A172 (cell line): ENCODE measurements at regions not wholly inside any gene's neighbourhood (a gene's known extent, or its start where the extent isn't known, plus 50 kb on each side); places are given as distances from the start of the nearest gene placed in this dataset.
"Not testable (repeated sequence)": the region's sequence is repeated elsewhere in the genome, so short reads cannot be mapped to it uniquely, and the experiment has no call there.

Experiments
- DNase-seq: peaks from one replicate; pipeline ENCODE4 v3.0.0-alpha.2; 2015; ENCODE audit warnings: low spot score

DNA sequence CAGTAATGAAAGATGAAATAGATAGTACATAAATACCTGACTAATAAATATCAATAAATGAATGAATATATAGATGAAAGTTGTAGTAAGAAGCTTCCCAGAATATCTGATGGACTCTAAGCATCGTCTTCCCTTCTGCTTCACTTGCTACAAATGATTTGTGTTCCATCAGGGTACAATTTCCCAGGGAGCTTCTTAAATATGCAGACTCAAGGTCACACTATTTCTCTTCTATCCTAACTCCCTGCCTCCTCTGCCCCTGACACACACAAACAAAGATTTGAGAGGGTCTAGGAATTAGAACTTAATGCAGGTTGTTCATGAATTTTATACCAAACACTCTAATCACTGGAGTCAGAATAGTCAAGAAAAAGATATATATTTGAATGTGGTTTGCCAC lies 415.9 kb upstream of the TMPRSS15 start:
- DNase-seq, result no peak

DNA sequence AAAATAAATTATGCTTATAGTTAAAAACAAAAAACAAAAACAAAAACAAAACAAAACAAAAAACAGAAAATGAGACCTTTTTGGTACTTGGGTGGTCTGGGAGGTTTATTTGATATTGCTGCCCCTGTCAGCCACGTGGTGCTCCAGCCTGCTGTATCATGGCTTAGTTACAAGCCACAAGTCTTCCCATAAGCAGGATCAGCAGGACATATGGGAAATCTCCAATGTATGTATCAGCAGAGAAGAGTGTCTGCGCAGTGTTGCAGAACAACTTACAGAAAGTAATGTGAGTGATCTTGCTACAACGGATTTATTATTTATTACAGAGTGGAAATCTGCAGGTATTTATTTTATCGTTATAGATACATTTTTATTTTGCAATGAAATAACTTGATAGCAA lies 423.0 kb upstream of the TMPRSS15 start:
- no peak for DNase-seq

DNA sequence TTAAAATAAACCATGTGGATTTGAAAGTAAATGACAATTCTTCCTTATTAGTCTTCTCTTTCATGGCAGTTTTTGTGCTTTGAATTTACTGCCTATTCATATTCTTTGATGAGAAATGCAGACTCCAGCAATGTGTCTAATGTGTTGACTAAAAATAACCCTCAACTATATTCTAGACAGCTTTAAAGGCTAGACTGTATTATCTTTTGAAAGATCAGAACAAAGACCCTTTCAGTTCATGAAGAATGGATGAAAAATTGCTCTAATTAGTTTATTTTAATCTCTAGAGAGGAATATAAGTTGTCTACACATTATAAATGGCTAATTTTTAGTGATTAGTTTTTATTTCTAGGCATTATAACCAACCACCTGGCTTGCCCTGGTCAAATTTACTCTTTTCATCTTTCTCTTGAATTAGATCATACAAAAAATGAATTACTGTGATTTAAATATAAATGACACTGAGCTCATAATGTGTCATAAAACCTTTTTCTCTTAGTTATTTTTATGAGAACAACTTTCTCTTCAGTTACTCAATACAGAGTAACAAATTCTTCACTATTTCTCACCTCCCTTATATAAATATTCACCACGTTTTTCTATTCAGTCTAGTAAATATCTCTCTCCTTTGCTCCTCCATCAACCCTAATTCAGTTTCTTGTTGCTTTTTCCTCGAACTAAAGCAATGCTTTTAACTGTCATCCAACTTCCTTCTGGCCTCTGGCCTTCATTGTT lies 428.5 kb upstream of the TMPRSS15 start:
- no peak for DNase-seq

DNA sequence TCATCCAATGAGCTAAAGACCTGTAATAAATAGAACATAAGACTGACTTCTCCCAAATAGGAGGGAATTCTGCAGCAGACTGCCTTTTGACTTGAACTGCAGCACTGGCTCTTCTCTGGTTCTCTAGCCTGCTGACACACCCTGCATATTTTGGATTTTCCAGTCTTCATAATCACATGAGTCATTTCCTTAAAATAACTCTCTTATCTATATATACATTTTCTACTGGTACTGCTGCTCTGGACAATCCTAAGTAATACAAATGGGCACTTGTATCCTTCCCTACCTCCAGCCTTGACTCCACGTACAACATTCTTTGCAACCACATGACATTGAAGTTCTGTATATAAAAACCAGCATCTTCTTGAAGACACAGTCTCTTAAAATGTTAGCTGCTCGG lies 429.4 kb upstream of the TMPRSS15 start:
- DNase-seq, result peak; percentile 96

DNA sequence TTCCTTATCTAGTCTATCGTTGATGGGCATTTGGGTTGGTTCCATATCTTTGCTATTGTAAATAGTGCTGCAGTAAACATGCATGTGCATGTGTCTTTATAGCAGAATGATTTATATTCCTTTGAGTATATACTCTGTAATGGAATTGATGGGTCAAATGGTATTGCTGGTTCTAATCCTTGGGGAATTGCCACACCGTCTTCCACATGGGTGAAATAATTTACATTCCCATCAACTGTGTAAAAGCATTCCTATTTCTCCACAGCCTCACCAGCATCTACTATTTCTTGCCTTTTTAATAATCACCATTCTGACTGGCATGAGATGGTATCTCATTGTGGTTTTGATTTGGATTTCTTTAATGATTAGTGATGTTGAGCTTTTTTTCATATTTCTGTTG lies 430.5 kb upstream of the TMPRSS15 start:
- DNase-seq, result not testable (repeated sequence)

DNA sequence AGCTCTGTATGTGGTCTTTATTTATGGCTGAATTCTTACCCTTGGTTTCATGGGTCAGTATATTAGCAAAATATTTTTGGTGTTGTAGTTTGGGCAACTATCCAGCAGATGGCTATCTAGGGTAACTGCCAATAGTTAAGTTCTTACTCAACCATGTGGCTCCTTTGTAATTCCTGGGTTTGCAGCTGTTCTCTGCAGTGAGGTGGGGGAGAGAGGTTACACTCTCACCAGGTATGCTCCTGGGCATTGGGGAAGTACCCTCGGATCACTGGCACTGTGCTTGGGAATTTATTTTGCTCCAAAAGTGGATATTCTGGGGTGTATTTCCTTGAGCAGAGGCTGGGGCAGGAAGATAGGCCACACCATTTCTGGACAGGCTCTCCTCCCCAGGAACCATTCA lies 436.7 kb upstream of the TMPRSS15 start:
- peak; percentile 46 for DNase-seq

DNA sequence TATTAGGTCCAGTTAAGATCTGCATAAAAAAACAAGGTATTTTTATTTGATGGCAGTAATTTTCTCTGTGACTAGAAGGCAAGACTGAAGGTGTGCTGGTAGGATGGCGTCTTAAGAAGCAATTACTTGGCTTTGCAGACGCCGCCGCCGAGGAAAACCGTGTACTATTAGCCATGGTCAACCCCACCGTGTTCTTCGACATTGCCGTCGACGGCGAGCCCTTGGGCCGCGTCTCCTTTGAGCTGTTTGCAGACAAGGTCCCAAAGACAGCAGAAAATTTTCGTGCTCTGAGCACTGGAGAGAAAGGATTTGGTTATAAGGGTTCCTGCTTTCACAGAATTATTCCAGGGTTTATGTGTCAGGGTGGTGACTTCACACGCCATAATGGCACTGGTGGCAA lies 454.0 kb upstream of the TMPRSS15 start:
- DNase-seq, result not testable (repeated sequence)

DNA sequence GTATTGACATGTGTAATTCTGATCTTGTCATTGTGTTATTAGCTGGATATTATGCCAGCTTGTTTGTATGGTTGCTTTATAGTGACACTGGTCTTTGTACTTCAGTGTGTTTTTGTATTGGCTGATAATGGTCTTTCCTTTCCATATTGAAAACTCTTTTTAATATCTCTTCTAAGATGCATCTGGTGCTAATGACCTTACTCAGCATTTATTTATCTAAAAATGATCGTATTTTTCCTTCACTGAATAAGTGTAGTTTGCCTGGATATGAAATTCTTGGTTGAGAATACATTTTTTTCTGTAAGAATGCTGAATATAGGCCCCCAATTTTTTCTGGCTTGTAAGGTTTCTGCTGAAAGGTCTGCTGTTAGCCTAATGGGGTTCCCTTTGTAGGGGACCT lies 465.5 kb upstream of the TMPRSS15 start:
- DNase-seq, result no peak

DNA sequence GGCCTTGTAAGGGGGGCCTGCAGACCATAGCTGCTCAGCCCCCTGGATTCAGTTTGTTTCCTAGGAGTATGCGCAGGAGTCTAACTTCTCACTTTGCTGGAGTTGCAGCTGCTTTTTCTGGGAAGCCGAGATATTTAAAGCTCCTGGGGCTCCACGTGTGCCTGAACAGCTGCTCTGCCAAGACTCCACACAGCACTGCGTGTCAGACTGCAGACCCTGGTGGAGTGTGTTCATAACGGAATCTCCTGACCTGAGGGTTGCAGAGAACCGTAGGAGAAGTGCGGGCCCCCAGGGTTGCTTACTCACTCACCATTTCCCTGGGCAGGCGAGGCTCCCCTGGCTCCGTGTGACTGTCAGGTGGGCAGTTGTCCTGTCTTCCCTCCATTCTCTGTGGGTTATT lies 474.3 kb upstream of the TMPRSS15 start:
- DNase-seq, result no peak

DNA sequence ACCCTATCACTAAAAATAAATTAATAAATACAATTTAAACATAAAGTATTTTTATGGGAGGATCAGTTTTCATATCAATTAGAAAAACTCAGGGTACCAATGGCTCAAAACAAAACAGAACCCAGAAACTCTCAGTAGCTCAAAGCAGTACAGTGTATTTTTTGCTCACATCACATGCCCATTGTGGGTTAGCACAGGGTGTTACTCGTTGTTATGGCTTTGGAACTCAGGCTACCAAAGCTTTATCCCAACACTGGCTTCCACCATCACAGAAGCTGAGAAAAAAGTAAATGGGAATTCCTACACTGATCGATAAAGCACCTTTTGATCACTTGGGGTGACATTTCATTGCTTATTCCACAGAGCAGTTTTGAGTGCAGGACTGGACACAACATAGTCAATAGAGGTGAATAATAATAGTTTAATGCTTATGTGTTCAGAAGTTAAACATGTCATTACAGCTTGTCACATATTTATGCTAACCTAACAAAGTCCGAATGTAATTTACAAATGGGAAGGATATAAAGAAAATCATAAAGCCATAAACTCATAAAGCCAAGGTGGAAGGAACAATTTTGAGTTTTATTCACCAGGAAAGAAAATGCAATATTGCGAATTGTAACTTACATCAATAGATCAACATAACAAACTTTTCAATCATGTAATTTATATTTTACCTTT lies 484.5 kb upstream of the TMPRSS15 start:
- no peak for DNase-seq

DNA sequence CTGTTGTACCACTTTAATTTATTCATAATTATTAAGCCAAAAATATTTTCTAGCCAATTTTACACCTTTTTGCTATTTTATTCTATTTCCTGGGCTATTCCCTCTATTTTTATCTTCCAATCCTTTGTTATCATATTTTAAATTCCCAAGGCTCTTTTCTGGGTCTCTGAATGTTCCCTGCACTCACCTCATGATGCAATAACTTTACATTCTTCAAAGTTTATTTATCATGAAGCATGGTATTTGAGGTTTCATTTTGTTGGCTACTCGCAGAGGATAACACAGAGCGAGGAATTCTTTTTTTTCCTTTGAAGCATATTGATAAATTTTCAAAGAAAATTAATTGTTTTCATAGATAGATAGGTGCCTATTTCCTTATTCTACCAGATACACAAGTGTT lies 489.8 kb upstream of the TMPRSS15 start:
- no peak for DNase-seq

DNA sequence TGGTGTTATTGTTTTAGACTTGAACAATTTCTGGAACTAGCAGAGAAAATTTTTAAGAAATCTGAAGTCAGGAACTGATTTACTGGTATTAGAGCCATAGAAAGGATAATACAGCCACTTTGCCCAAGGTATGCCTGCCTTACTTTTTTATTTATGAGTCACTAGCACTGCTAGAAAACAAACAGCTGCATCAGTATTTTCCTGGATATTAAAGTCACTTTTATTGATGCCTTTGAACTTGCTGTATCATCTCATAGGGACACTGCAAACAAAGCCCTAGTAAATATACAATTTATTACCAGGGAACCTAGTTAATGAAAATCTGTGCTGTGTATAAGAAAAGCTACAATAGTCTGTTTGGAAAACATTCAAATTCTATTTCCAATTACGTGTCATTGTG lies 490.8 kb upstream of the TMPRSS15 start:
- DNase-seq, result no peak

DNA sequence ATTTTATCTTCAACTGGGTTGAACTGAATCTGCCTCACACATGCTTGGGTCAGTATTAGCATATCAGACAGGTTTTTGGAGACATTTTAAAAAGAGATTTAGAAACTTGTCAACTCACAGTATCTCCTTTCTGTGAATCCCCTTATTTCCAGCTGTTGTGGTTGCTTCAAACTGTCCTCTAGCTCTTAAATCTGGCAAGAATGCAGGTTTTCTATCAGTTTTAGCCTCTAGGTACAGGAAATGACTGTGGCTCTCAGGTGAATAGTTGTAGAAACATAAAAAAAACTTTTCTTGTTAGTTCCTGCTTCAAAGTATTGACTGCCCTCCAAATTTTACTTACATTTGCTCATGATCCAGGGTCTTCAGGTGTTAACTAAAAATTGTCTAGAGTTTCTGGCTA lies 495.7 kb upstream of the TMPRSS15 start:
- DNase-seq, result no peak

DNA sequence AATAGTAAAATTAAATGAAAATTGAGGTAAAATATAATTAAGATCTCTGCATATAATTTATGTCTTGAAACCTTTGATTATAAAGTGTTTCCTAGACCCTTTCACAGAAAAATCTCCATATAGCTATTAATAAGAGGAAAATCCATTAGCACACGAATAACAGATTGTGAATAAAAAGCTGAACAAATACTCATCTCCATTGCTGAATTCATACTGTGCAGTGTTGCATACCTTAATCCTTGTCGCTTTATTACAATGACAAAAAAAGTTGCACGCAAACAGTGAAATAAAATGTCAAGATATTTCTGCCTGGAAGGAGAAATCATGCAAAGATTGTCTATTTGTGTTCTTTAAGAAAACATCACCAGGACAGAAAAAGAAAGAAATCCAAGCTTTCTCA lies 499.1 kb upstream of the TMPRSS15 start:
- no peak for DNase-seq

DNA sequence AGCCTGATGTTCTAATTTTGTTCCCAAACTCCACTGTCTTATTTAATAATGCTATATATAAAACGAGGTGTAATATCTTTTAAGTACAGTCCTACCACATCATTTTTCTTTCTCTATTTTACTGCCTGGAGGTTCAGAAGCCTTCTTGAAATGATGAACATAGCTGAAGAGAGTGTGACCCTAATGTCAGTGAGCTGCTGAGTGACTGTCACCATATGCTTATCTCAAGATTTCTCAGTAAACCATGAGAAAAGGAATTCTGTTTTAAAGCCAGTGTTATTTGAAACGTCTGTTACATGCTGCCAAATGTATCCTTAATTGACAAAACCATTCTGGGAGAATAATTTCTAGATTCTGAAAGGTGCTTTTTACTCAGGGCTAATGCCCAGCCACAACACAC lies 503.5 kb upstream of the TMPRSS15 start:
- no peak for DNase-seq

DNA sequence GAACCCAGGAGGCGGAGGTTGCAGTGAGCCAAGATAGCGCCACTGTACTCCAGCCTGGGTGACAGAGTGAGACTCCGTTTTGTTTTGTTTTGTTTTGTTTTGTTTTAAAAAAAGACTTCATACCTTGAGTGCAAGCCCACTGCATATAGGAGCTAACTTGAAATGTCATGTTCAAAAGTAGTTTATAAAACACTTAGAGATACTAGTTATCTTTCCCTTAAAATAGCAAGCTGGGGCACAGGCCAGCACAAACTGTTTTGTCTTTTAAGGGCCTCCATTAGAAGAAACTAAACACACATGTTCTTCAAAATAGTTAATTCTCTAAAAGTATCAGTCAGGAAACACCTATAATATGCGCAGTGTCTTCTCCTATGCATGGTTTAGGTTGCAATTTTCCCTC lies 505.1 kb upstream of the TMPRSS15 start:
- no peak for DNase-seq

DNA sequence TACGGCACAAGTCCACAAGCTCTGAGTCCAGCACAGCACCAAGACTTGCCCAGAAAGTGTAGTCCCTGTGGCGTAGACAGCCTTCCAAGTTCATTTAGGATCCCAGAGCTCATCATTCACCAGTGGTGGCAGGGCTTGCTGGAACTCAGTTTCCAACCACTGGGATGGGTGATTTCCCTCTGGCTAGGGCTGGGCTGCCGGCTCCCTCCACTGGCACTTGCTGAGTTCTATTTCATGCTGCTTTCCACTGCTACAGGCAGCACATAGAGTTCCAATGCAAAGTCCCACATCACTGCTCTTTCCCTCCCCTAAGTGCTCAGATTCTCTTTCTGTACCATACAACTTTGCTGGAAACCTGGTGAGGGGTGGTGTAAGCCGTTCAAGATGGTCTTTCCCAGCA lies 510.3 kb upstream of the TMPRSS15 start:
- DNase-seq, result no peak

DNA sequence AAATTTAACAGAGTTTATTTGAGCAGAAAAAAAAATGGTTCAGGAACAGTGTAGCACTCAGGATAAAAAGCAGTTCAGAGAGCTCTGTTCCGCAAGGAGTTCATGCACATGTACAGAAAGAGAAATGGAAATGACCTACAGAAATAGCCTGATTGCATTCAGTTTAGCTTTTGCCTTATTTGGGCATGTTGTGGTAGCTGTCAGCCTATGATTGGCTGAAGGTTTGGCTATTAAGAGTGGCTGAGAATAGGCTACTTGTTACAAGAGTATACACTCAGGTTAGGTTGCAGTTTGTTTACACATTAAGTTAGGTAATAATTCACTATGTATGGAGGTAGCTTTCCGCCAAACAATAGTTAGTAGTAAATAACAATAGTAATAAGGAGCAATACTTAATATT lies 511.0 kb upstream of the TMPRSS15 start:
- DNase-seq, result peak; percentile 13

DNA sequence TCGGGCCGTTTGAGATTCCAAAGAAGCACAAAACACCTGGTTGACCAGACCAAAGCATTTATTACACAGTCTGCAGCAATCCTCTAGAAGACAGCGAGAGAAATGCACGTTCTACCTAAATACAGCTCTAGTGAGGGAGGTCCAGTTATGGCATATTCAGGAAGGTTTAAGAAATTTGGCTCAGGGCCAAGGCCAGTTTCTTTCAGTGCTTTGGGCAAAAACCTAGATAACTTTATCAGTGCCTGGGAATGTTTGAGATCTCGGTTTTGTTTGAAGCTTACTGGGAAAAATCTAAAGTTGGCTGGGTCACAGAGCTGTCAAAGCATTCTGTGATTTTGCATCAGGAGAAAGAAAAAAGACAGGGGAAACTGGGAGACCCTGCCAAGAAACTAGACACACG lies 514.0 kb upstream of the TMPRSS15 start:
- no peak for DNase-seq

DNA sequence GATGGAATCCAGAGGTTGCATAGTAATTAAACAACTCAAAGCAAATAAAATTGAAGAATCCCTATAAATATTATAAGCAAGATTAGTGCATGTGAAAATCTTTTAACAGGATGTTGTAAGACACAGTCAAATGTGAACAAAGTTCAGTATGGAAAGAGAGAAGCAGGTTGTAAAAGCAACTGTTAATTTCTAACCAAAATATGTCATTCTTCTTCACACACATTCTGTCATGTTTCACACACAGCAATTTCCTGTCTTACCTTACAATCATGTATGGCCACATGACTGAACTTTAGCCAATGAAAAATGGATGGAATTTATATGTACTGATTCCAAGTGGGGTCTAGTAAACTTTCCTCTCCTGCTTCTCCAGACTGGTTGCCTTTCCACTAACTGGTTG lies 527.7 kb upstream of the TMPRSS15 start:
- DNase-seq, result no peak

DNA sequence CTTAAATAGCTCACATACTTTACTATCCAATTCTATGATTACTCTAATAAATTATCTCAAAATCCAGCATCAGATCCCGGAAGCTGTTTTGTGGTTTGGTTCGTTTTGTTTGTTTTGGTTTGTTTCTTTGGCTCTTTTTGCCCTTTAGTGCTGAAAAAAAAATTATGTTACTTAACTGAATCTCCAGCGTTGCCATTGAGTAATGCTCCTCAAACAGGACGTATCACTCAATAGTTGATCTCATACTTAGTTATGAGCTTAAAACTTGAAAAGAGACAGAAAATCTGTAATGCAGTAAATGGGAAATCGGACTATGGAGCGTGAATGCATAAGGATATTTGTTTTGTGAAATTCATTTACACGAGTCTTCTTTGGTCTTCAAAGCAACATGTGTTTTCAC lies 533.8 kb upstream of the TMPRSS15 start:
- no peak for DNase-seq

DNA sequence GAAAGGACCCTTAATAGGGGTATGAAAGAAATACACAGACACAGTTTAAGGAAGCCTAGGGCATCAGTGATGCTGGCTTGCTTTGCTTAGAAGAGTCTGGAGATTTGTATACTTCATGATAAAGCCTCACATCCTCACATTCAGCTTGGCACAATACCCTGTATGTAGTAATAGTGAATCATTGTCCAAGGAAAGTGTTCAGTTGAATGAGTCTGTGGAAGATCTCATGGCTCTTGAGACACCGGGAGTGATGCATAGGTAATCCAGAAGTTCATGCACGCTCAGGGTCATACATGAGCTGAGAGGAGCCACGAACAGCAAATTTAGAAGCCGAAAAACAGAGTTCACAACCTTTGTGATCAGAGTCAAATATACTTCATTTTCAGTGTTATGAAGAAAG lies 537.2 kb upstream of the TMPRSS15 start:
- DNase-seq, result no peak

DNA sequence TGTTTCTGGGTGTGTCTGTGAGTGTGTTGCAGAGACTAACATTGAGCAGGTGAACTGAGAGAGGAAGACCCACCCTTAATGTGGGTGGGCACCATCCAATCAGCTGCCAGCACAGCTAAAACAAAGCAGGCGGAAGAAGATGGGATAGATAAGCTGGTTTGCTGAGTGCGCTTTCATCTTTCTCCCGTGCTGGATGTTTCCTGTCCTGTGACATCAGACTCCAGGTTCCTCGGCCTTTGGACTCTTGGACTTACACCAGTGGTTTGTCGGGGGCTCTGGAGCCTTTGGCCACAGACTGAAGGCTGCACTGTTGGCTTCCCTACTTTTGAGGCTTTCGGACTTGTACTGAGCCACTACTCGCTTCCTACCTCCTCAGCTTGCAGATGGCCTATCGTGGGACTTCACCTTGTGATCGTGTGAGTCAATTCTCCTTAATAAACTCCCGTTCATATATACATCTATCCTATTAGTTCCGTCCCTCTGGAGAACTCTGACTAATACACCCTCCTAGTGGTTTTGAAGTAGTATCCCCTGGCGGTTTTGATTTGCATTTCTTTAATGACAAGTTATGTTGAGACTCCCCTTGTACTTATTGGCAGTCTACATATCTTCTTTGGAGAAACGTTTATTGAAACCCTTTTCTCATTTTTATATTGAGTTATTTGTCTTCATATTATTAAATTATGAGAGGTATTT lies 546.6 kb upstream of the TMPRSS15 start:
- no peak for DNase-seq
